Endometrial microvascular endothelial cells (primary cell): ENCODE measurements at regions not wholly inside any gene's neighbourhood (a gene's known extent, or its start where the extent isn't known, plus 50 kb on each side); places are given as distances from the start of the nearest gene placed in this dataset.
"Not testable (repeated sequence)": the region's sequence is repeated elsewhere in the genome, so short reads cannot be mapped to it uniquely, and the experiment has no call there.

ENCODE experiments used
- in situ Hi-C: cut with HindIII; loops from 2 replicates; pipeline ENCODE4 v1.10.0; 2017; ENCODE audit warnings: low sequenced_read_pairs, low pct_unique_long_range_greater_than_20kb; ENCODE audit errors: inconsistent ontology term

- in situ Hi-C loops: no loop called here
Observed at GRCh38 chr3:153410517-153410916, 248.5 kb downstream of the RAP2B start.

GRCh38 chr3:153414982-153415381 lies 253.0 kb downstream of the RAP2B start:
- in situ Hi-C loops: no loop called here

- in situ Hi-C loops: no loop called here
Observed at GRCh38 chr3:153422314-153422713, 260.3 kb downstream of the RAP2B start.

GRCh38 chr3:153423820-153424219 lies 261.8 kb downstream of the RAP2B start:
- in situ Hi-C loops: not testable (repeated sequence)

- in situ Hi-C loops: no loop called here
Observed at GRCh38 chr3:153426344-153426743, 264.3 kb downstream of the RAP2B start.

GRCh38 chr3:153426803-153427202 lies 264.8 kb downstream of the RAP2B start:
- in situ Hi-C loops: no loop called here

GRCh38 chr3:153429821-153430220 lies 267.8 kb downstream of the RAP2B start:
- in situ Hi-C loops: no loop called here

- in situ Hi-C loops: no loop called here
Observed at GRCh38 chr3:153431076-153431475, 269.1 kb downstream of the RAP2B start.

- in situ Hi-C loops: no loop called here
Observed at GRCh38 chr3:153437666-153438065, 275.6 kb downstream of the RAP2B start.

- in situ Hi-C loops: no loop called here
Observed at GRCh38 chr3:153438271-153438670, 276.2 kb downstream of the RAP2B start.

GRCh38 chr3:153439780-153440179 lies 277.8 kb downstream of the RAP2B start:
- in situ Hi-C loops: no loop called here

- in situ Hi-C loops: no loop called here
Observed at GRCh38 chr3:153440311-153440710, 278.3 kb downstream of the RAP2B start.

GRCh38 chr3:153442386-153442785 lies 280.4 kb downstream of the RAP2B start:
- in situ Hi-C loops: no loop called here

- in situ Hi-C loops: no loop called here
Observed at GRCh38 chr3:153442799-153443487, 280.9 kb downstream of the RAP2B start.

GRCh38 chr3:153443961-153444360 lies 281.9 kb downstream of the RAP2B start:
- in situ Hi-C loops: no loop called here

- in situ Hi-C loops: no loop called here
Observed at GRCh38 chr3:153445817-153446216, 283.8 kb downstream of the RAP2B start.

GRCh38 chr3:153448151-153448829 lies 286.3 kb downstream of the RAP2B start:
- in situ Hi-C loops: no loop called here

GRCh38 chr3:153456833-153457545 lies 295.0 kb downstream of the RAP2B start:
- in situ Hi-C loops: no loop called here

- in situ Hi-C loops: no loop called here
Observed at GRCh38 chr3:153458881-153459280, 296.9 kb downstream of the RAP2B start.

GRCh38 chr3:153462545-153462944 lies 300.5 kb downstream of the RAP2B start:
- in situ Hi-C loops: no loop called here
